ENCODE measurements at regions not wholly inside any gene's neighbourhood (a gene's known extent, or its start where the extent isn't known, plus 50 kb on each side); places are given as distances from the start of the nearest gene placed in this dataset.

GRCh38 chr5:3835811-3836210 is 240.2 kb downstream of the IRX1 start:
- Histone ChIP-seq H3K27me3 (replicated peaks; ENCODE audit: insufficient read depth) (no peaks in the 10 kb centered on the region), H3K36me3 (no peaks in the 10 kb centered on the region), H3K4me1 (ENCODE audit: control insufficient read depth in 1 of 2, low read depth in 2 of 2) (no peaks in the 10 kb centered on the region), H3K27ac (no peak overlapping the region), H3K4me3 (no peak overlapping the region), H3K9me3 (no peaks in the 10 kb centered on the region)
- no peak for TF ChIP-seq CTCF (IDR thresholded peaks at IDR 0.05)
- ATAC-seq (ENCODE audit: insufficient number of reproducible peaks, low FRiP score, low read depth), result no peak
- no peak for DNase-seq (ENCODE audit: low spot score)

- no peak for TF ChIP-seq CTCF (IDR thresholded peaks at IDR 0.05)
Measured at GRCh38 chr5:3836528-3836927, 240.9 kb downstream of the IRX1 start.

GRCh38 chr5:3837506-3837905 is 241.9 kb downstream of the IRX1 start:
- Histone ChIP-seq H3K9me3 (no peaks in the 10 kb centered on the region), H3K4me1 (ENCODE audit: control insufficient read depth in 1 of 2, low read depth in 2 of 2) (no peaks in the 10 kb centered on the region), H3K27me3 (replicated peaks; ENCODE audit: insufficient read depth) (no peaks in the 10 kb centered on the region), H3K4me3 (no peak overlapping the region), H3K36me3 (no peaks in the 10 kb centered on the region), H3K27ac (no peak overlapping the region)
- DNase-seq (ENCODE audit: low spot score), result no peak
- no peak for TF ChIP-seq CTCF (IDR thresholded peaks at IDR 0.05)
- no peak for ATAC-seq (ENCODE audit: insufficient number of reproducible peaks, low FRiP score, low read depth)

More at GRCh38 chr5:3836528-3836927, 240.9 kb downstream of the IRX1 start:
- Histone ChIP-seq H3K36me3 (no peaks in the 10 kb centered on the region), H3K27ac (no peak overlapping the region), H3K9me3 (no peaks in the 10 kb centered on the region), H3K4me3 (no peak overlapping the region), H3K4me1 (ENCODE audit: control insufficient read depth in 1 of 2, low read depth in 2 of 2) (no peaks in the 10 kb centered on the region), H3K27me3 (replicated peaks; ENCODE audit: insufficient read depth) (no peaks in the 10 kb centered on the region)
- no peak for ATAC-seq (ENCODE audit: insufficient number of reproducible peaks, low FRiP score, low read depth)
- no peak for DNase-seq (ENCODE audit: low spot score)

- Histone ChIP-seq H3K4me3 (no peak overlapping the region), H3K9me3 (no peaks in the 10 kb centered on the region), H3K36me3 (no peaks in the 10 kb centered on the region), H3K27ac (no peak overlapping the region), H3K27me3 (replicated peaks; ENCODE audit: insufficient read depth) (no peaks in the 10 kb centered on the region), H3K4me1 (ENCODE audit: control insufficient read depth in 1 of 2, low read depth in 2 of 2) (no peaks in the 10 kb centered on the region)
- TF ChIP-seq CTCF (IDR thresholded peaks at IDR 0.05), result no peak
- ATAC-seq (ENCODE audit: insufficient number of reproducible peaks, low FRiP score, low read depth) (no peak), DNase-seq (ENCODE audit: low spot score) (no peak)
Measured at GRCh38 chr5:3839151-3839550, 243.5 kb downstream of the IRX1 start.

- no peak for TF ChIP-seq CTCF (IDR thresholded peaks at IDR 0.05)
- Histone ChIP-seq H3K4me1 (ENCODE audit: control insufficient read depth in 1 of 2, low read depth in 2 of 2) (no peaks in the 10 kb centered on the region), H3K9me3 (no peaks in the 10 kb centered on the region), H3K36me3 (no peaks in the 10 kb centered on the region), H3K27ac (no peak overlapping the region), H3K4me3 (no peak overlapping the region), H3K27me3 (replicated peaks; ENCODE audit: insufficient read depth) (no peaks in the 10 kb centered on the region)
- no peak for DNase-seq (ENCODE audit: low spot score)
- no peak for ATAC-seq (ENCODE audit: insufficient number of reproducible peaks, low FRiP score, low read depth)
Measured at GRCh38 chr5:3842591-3842990, 247.0 kb downstream of the IRX1 start.

Data from thoracic aorta (tissue), 2 donors.